HG03457 (cell line): ENCODE measurements at regions not wholly inside any gene's neighbourhood (a gene's known extent, or its start where the extent isn't known, plus 50 kb on each side); places are given as distances from the start of the nearest gene placed in this dataset.

ENCODE experiments used
- ATAC-seq: cut with Tn5 transposase; IDR thresholded peaks from one replicate; pipeline ENCODE4 v1.9.1; 2021; ENCODE audit warnings: moderate number of reproducible peaks; ENCODE audit not compliant: unreplicated experiment

- ATAC-seq = no peak
These were observed 168.9 kb downstream of the ERCC6L2 start for GRCh38 chr9:96044401-96044800.

DNA sequence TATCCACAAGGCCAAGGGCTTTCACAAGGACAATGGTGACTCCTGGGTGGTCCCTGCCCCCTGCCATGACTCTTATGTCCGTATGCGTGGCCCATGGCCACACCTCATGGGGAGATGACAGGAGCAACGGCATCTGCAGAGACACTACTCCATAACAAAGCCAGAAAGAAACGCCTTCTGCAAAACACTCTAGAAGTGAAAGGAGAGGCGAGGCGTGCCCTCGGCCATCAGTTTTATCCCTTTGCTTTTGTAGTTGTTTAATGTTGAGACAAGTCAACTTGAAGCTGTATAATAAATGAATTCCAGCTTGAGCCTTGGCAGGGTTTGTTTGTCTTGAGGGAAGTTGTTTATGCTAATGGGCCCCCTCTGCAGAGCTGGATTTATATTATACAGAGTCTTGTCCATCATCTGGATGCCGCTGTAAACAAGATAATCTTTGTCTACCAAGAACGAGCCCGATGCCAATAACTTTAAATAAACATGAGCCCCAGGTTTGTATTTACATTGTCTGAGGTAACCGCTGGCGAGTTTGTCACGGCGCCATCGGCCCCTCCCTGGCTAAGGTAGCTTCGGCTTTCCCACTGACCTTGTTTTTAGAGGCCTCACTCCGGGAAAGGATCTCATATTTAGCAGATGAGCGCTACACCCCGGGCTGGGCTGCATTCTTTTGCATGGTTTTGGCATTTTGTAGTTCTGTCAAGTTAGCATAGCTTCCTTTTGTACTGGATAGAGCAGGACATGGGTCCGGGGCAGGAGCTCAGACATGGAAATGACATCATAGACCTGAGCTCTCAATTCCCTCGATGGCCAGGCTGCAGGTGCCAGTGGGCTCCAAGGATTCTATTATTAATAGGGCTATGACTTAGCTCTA lies 165.3 kb downstream of the ERCC6L2 start:
- ATAC-seq = no peak

GRCh38 chr9:96038914-96039313 lies 163.4 kb downstream of the ERCC6L2 start:
- no peak for ATAC-seq

GRCh38 chr9:96038271-96038670 lies 162.8 kb downstream of the ERCC6L2 start:
- no peak for ATAC-seq

GRCh38 chr9:96034553-96035122 lies 159.1 kb downstream of the ERCC6L2 start:
- ATAC-seq = no peak

DNA sequence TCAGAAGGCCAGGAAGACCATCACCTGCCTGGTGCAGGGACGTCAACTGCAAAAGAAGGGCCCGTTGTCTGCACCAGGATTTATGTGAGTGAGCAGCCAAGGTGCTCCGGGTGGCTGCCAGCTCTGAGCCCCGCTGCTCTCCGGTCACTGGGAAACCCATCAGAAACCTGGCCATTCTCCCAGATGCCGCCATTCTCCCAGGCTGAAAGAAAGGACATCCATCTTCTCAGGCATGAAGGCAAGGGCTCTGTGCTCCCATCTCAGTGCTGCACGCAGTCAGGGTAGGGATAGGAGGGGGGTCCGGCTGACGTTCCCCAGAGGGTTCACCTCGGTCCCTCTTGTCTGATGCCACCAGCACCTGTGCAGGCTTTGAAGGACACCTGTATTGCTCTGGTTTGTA lies 158.4 kb downstream of the ERCC6L2 start:
- ATAC-seq = no peak

GRCh38 chr9:96031916-96032534 lies 156.5 kb downstream of the ERCC6L2 start:
- no peak for ATAC-seq

DNA sequence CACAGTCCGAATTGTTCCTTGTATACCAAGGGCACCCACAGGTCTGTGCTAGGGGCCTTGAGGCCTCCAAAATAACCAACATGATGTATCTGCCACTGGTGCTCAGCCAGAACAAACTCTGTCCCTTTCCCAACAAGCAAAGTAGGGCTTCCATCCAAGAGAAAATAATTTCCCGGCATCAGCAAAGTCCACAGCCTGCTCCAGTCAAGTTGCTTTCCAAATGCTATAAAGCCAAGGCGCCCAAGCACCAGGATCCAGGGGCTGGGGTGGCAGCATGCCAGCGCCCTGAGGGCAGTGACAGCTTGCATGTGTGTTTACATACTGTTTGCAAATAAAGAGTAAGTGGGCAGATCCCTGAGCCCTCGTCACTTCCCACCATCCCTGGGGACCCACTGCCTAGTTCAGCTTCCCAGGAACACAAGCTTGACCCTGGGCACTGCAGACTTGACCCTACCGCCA lies 155.9 kb downstream of the ERCC6L2 start:
- ATAC-seq = no peak

DNA sequence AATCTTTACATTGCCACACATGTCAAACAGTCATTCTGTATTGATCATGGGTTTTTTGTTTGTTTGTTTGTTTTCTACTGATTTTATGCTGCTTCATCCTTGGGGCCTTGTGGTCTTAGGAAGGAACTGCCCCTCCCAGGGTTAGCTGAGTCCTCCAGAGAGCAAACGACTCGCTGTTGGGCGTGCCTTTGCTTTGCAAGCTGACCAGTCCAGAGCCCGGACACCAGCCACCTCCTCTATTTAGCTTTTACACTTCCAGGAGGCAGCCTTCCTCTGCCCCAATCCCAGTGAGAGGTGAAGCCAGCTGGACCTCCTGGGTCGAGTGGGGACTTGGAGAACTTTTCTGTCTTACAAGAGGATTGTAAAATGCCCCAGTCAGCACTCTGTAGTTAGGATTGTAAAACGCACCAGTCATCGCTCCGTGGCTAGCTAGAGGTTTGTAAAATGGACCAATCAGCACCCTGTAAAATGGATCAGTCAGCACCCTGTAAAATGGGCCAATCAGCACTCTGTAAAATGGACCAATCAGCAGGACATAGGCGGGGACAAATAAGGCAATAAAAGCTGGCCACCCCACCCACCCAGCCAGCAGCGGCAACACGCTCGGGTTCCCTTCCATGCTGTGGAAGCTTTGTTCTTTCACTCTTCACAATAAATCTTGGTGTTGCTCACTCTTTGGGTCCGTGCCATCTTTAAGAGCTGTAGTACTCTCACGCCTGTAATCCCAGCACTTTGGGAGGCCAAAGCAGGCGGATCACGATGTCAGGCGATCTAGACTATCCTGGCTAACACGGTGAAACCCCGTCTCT lies 154.4 kb downstream of the ERCC6L2 start:
- ATAC-seq = no peak

DNA sequence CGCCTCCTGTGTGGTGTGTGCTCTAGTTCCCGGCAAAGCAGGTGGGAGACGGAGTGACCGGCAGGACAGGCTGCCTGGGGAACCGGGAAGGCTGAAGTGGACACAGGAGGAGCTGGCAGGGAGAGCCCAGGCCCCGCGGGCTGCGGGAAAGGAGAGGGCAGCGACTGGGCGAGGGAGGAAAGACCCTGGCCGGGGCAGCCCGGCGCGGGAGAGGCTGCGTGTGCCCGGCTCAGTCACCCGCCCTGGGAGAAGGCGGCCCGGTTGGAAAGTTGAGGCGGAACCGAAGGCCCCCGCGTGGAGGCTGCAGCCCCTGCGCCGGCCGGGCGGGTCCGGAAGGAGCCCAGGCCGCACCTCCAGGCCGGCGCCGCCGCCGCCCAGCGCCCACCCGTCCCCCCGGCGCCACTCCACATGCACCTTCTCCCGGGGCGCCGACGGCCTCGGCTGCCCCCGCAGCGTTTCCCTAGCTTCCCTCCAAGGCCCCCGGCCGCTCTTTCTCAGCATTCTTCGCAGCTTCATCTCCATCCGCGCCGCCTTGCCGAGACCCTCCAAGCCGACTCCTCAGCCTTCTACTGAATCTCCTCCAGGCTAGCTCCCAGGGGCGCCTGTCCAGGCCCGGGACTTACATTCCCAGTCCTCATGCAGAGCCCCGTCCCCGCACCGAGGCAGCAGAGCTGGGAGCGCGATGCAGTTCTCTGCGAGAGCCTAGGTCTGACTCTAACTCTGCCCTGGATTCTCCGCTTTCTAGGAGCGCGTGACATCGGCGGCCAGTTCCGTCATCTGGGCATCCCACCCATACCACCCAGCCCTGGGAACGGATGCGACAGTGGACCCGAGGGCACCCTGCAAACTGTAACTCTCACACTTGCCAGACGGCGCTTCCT lies 152.0 kb downstream of the ERCC6L2 start:
- no peak for ATAC-seq

GRCh38 chr9:96026655-96027213 lies 151.2 kb downstream of the ERCC6L2 start:
- no peak for ATAC-seq

- no peak for ATAC-seq
These were observed 150.6 kb downstream of the ERCC6L2 start for GRCh38 chr9:96025995-96026602.

DNA sequence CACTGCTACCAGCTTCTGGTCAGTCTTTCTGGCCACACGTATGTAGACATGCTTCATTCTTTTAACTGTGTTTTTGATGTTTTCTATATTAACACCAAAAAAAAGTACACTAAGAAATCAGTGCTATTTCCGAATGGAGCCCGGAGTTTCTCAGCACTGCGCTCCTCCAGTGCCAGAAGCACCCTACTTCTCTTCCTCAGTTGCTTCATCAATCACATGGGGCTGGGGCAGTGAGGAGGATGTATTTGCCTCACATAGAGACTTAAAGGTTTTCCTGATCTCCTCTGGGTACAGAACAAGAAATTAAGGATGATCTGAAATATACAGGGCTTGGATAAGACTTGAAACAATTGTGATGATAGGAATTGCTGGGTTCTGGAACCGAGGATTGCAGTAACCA lies 148.0 kb downstream of the ERCC6L2 start:
- ATAC-seq = no peak

GRCh38 chr9:96022445-96023051 lies 147.1 kb downstream of the ERCC6L2 start:
- no peak for ATAC-seq

- ATAC-seq = no peak
These were observed 146.3 kb downstream of the ERCC6L2 start for GRCh38 chr9:96021551-96022444.

DNA sequence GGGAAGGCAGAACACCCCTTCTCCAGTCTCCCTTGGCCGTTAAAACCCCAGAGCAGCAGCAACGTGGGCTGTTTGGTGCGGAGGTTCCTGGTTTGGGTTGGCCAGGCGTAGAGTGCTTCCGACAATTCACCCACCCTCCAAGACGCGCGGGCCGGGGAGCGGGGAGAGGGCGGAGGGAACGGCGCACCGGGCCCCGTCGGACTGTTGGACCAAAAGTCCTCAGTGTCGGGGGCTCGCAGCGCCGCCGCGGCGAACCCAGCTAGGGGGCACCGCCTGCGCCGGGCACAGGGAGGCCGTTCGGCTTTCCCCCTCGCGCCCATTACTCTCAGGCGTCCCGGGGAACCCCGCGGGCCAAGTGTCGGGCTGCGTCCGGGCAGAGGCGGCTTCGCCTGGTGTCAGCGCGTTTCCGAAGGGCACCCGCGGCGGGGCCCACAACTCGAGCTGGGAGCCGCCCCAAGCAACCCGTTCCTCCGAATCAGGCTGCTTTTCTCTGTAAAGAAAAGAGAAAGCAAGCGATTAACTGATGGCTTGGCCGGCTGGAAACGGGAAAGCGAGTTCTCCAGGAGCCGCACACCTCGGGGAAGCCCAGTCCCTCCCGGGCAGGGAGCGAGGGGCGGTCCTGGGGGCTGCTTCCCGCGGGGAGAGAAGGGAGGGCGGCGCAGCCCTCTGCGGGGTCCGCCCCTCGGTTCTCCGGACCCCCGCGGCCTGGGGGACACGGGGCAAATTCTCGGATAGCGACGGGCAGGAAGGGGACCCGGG lies 145.5 kb downstream of the ERCC6L2 start:
- ATAC-seq = no peak

DNA sequence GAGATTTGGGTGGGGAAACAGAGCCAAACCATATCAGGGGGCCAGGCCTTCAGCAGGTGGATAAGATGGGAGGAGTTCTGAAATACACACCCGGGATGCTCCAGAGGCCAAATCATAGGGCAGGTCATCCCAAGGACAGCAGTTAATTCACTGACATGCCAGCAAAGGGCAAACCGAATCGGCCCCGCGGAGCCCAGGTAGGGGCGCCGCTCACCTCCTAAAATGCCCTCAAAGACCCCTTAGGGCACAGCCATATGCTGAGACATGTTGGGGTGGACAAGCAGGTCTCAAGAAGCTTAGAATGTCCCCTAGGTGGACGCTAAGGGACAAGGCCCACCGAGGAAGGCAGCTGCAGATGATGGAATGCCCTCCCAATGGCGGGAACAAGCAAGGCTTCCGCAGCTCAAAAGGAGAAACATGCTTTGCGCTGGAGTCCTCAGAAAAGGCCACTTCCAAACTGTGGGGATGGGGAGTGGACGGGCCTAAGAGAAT lies 144.9 kb downstream of the ERCC6L2 start:
- no peak for ATAC-seq
